Memory B cell (primary cell): ENCODE measurements at regions not wholly inside any gene's neighbourhood (a gene's known extent, or its start where the extent isn't known, plus 50 kb on each side); places are given as distances from the start of the nearest gene placed in this dataset.
"Not testable (repeated sequence)": the region's sequence is repeated elsewhere in the genome, so short reads cannot be mapped to it uniquely, and the experiment has no call there.

Experiments
- ATAC-seq: fragments of 150-1000 bp; cut with Tn5 transposase; 2 replicates; pipeline ENCODE4 v1.10.0; 2021; ENCODE audit warnings: low read depth, mild to moderate bottlenecking, moderate library complexity
- DNase-seq, 2 donors: peaks; one replicate each; pipeline ENCODE4 v3.0.0; 2022; ENCODE audit warnings: low spot score in 2 of 2
- H3K27ac Mint-ChIP-seq: one replicate; pipeline ENCODE4 v1.8.0; 2022; ENCODE audit warnings: mild to moderate bottlenecking, moderate library complexity, mixed read lengths
- H3K27me3 Mint-ChIP-seq: one replicate; pipeline ENCODE4 v1.8.0; 2022; ENCODE audit warnings: mixed read lengths
- H3K36me3 Mint-ChIP-seq: one replicate; pipeline ENCODE4 v1.8.0; 2022; ENCODE audit warnings: mild to moderate bottlenecking, mixed read lengths
- H3K4me1 Mint-ChIP-seq: one replicate; pipeline ENCODE4 v1.8.0; 2022; ENCODE audit warnings: mixed read lengths
- H3K4me3 Mint-ChIP-seq: one replicate; pipeline ENCODE4 v1.8.0; 2022; ENCODE audit warnings: mild to moderate bottlenecking, moderate library complexity, mixed read lengths
- H3K9me3 Mint-ChIP-seq: one replicate; pipeline ENCODE4 v1.8.0; 2022; ENCODE audit warnings: mixed read lengths

DNA sequence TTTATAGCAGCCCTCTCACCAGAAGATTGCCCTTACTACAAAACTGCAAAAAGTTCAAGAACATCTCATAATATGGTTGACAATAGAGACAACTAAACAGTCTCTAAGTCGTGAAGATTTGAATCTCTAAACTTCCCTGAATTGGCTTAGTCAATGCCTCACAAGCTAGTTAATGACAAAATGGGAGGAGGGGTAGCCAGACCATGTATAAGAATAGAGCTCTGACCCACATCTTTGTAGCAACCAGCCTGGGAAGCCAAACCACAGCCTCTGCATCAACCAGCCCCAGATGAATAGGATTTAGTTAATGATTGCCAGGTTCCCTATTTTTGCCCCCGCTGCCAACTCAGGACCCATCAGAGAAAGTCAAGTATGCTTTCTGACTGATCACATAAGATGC is 1265.9 kb upstream of the PCDH10 start:
- not testable (repeated sequence) for H3K9me3 Mint-ChIP-seq, ATAC-seq, DNase-seq, H3K4me1 Mint-ChIP-seq, H3K27ac Mint-ChIP-seq, H3K4me3 Mint-ChIP-seq, H3K27me3 Mint-ChIP-seq, H3K36me3 Mint-ChIP-seq

DNA sequence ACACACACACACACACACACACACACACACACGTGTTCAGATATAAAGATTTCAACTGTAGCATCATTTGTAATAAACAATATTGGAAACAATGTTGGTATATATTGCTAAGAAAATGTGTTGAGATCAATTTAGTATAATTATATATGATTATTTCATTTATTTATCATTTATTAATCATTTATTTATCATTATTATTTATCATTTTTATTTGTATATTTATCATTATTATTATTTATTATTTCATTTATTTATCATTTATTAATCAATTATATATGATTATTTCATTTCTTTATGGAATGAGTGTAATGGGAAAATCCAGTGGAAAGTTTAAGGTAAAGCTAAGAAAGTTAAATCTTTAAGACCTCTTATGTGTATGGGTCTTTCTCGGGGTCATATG is 1223.4 kb upstream of the PCDH10 start:
- ATAC-seq, H3K36me3 Mint-ChIP-seq, H3K4me3 Mint-ChIP-seq, DNase-seq, H3K9me3 Mint-ChIP-seq, H3K27ac Mint-ChIP-seq, H3K4me1 Mint-ChIP-seq, H3K27me3 Mint-ChIP-seq: not testable (repeated sequence)

DNA sequence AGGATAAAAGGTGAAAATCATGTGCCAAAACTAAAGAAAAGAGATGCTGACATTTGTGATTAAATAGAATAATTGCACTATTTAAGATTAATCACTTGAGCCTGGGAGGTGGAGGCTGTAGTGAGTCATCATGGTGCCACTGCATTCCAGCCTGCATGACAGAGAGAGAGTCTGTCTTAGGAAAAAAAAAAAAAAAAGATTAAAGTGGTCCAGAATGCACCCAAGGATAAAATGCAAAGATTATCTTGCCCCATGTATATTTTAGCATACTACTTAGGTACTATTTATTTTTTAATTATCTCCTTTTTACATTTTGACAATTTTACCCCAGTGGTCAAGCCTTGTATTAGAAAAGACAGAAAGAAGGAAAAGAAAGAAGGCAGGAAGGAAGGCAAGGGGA is 1181.4 kb upstream of the PCDH10 start:
- H3K27ac Mint-ChIP-seq, H3K27me3 Mint-ChIP-seq, H3K9me3 Mint-ChIP-seq, H3K4me1 Mint-ChIP-seq, H3K36me3 Mint-ChIP-seq, ATAC-seq, DNase-seq, H3K4me3 Mint-ChIP-seq: not testable (repeated sequence)

DNA sequence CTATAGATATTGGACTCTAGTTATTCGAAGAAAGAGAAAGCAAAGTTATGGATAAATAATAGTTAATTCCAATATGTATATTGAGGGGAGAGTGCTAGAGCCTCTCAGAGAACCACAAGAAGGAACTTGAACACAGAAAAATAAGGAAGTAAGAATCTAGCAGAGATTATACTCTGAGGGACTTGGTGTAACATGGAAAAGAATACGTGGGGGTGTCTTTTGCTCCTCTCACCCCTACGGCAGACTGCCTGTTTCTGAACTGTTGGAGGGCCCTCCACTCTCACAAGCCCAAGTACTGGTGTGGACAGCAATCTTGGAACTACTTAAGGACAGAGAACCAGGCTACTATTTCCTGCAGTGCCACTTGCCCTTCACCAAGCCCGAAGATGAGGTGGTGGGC is 1174.4 kb upstream of the PCDH10 start:
- ATAC-seq (no peak), DNase-seq (no peak)
- Mint-ChIP-seq H3K27ac (no peak overlapping the region), H3K9me3 (peaks cover 5% of the 10 kb centered on the region), H3K27me3 (no peaks in the 10 kb centered on the region), H3K4me3 (peak overlapping the region; percentile 77), H3K4me1 (no peaks in the 10 kb centered on the region), H3K36me3 (peaks cover 3% of the 10 kb centered on the region)

DNA sequence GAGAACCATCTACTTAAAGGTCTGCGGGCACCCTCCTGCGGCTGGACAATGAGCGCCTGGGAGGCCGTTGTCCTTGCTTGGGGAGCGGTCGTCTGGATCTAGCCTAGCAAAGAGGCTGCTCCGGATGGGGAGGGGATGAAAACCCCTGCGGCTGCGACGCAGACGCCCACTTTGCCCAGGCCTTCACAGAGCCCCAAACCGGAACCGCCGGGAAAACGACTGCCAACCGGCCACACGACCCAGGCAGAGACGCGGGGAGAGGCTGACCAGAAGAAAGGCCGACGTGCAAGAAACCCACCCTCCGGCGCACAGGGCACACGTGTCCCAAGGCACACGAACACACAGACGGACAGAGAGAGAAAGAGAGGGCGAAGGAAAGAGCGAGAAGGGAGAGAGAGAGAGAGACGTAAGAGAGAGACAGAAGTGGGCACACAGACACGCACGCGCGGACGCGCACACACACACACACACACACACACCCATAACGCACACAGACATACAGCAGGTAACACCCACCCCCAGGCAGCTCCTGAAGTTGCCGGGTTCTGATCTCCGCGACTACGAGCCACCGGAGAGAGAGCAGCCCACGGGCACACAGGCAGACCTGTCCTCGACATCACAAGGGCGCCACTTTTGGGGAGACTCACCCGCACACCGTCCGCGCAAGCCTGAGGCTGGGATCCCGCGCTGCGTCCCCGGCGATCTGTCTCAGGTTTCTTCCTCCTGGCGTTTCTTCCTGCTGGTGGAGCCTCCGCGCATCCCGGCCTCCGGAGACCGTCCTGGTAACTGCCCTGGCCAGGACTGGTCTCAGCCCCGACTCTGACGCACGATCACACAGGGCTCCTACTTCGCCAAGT is 1173.6 kb upstream of the PCDH10 start:
- peak overlapping the region; percentile 77 for H3K4me3 Mint-ChIP-seq
- peak overlapping the region; percentile 20 for H3K27ac Mint-ChIP-seq

DNA sequence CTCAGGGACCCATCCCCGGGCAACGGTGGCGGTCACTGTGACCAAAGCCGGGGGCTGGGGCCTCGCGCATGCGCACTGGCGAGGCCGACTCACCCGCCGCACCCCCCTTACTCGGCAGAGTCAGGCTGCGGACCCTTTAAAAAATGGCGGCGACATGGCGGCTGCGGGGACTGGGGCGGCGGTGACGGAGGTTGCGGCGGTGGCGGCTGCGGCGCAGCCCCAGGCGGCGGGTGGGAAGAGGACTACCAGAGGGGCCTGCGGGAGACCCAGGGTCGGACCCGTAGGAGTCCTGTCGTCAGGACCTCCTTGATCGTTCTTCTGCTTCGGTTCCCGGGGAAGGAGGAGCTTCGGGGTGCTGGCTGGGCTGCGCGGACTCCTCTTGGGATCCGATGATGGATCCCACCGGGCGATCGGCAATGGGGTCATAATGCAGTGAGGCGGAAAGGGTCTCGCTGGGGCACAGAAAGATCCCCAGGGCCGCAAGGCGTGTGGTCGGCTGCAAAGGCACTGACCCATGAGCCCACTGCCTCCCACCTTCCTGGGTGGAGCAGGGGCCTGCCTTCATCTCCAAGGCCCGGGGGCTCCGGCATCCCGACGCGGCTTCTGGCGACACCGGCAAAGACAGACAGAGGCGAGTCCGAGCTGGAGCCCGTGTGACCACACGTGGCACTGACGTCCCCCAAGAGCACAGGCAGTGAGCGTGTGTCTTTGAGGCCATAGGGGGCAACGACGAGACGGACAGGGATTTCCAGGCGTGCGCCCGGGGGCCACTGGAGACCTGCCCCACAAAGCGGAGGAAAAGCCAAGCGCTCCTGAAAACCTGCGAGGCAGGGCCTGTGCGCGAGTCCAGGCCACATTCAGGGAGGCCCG is 1172.7 kb upstream of the PCDH10 start:
- DNase-seq, ATAC-seq, H3K27me3 Mint-ChIP-seq, H3K9me3 Mint-ChIP-seq, H3K4me1 Mint-ChIP-seq, H3K36me3 Mint-ChIP-seq: not testable (repeated sequence)
- H3K4me3 Mint-ChIP-seq, result peak overlapping the region; percentile 71
- H3K27ac Mint-ChIP-seq, result peak overlapping the region; percentile 20

More for the DNA sequence above, 1173.6 kb upstream of the PCDH10 start:
- not testable (repeated sequence) for H3K36me3 Mint-ChIP-seq, DNase-seq, ATAC-seq, H3K4me1 Mint-ChIP-seq, H3K9me3 Mint-ChIP-seq, H3K27me3 Mint-ChIP-seq

DNA sequence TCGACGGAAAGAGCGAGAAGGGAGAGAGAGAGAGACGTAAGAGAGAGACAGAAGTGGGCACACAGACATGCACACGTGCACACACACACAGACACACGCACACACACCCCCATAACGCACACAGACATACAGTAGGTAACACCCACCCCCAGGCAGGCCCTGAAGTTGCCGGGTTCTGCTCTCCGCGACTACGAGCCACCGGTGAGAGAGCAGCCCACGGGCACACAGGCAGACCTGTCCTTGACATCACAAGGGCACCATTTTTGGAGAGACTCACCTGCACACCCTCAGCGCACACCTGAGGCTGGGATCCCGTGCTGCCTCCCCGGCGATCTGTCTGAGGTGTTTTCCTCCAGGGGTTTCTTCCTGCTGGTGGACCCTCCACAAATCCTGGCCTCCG is 1171.0 kb upstream of the PCDH10 start:
- Mint-ChIP-seq H3K27ac (no peak overlapping the region), H3K36me3 (peaks cover 3% of the 10 kb centered on the region), H3K4me3 (no peak overlapping the region), H3K27me3 (no peaks in the 10 kb centered on the region), H3K4me1 (no peaks in the 10 kb centered on the region), H3K9me3 (peaks cover 8% of the 10 kb centered on the region)
- DNase-seq, result no peak
- no peak for ATAC-seq

DNA sequence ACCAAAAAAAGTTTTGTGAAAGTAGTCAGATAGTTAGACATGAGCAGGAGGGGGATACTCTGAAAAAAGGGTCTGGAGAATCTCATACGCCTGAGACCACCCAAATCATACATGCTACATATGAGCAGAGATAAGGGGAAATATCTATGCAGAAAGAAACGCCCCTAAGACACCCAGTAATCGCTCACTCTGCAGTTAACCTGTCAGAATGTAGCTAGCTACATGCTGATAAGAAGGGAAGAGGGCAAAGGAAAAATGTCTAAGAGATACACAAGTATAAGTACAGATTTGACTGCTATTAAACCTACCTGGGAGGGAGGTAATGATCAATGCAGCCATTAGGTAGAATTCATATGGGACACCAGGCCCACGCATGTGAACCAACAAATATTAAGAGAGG is 1159.5 kb upstream of the PCDH10 start:
- H3K36me3 Mint-ChIP-seq, result no peaks in the 10 kb centered on the region
- no peak for ATAC-seq
- DNase-seq, result no peak
- H3K27ac Mint-ChIP-seq, result no peak overlapping the region
- H3K4me1 Mint-ChIP-seq, result no peaks in the 10 kb centered on the region
- no peak overlapping the region for H3K4me3 Mint-ChIP-seq
- H3K9me3 Mint-ChIP-seq, result peaks cover 6% of the 10 kb centered on the region
- no peaks in the 10 kb centered on the region for H3K27me3 Mint-ChIP-seq

DNA sequence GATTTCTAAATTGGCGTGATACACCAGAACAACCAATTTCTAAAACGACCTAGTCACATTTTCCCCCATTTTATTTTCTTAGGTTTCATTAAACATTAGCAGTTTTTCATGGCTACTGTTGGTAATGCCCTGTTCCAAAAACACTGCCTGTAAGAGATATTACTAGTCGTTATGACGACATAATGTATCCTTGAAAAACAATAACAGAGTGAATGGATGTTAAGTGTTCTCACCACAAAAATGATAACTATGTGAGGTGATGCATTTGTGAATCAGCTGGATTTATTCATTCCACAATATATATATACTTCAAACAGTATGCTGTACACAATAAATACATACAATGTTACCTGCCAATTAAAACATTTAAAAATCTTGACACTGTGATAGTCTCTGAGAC is 1147.6 kb upstream of the PCDH10 start:
- no peaks in the 10 kb centered on the region for H3K4me1 Mint-ChIP-seq
- H3K27ac Mint-ChIP-seq, result no peak overlapping the region
- no peak overlapping the region for H3K4me3 Mint-ChIP-seq
- no peaks in the 10 kb centered on the region for H3K27me3 Mint-ChIP-seq
- no peaks in the 10 kb centered on the region for H3K36me3 Mint-ChIP-seq
- ATAC-seq (no peak), DNase-seq (no peak)
- H3K9me3 Mint-ChIP-seq, result peaks cover 2% of the 10 kb centered on the region

DNA sequence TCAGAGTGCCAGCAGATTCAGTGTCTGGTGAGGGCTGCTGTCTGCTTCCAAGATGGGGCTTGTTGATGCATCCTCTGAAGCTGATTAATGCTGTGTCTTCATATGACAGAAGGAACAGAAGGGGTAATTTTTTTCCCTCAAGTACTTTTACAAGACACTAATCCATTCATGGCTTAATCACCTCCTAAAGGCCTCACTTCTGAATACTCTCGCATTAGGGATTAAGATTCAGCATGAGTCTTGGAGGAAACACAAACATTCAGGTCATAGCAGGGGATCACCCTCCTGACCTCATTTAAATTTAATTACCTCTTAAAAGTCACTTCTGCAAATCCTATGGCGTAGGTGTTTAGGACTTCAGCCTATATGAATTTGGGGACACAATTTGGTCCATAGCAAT is 1145.5 kb upstream of the PCDH10 start:
- H3K4me1 Mint-ChIP-seq, result no peaks in the 10 kb centered on the region
- H3K9me3 Mint-ChIP-seq, result peaks cover 2% of the 10 kb centered on the region
- H3K27ac Mint-ChIP-seq, result no peak overlapping the region
- no peaks in the 10 kb centered on the region for H3K36me3 Mint-ChIP-seq
- no peak overlapping the region for H3K4me3 Mint-ChIP-seq
- DNase-seq (no peak), ATAC-seq (no peak)
- H3K27me3 Mint-ChIP-seq, result no peaks in the 10 kb centered on the region

DNA sequence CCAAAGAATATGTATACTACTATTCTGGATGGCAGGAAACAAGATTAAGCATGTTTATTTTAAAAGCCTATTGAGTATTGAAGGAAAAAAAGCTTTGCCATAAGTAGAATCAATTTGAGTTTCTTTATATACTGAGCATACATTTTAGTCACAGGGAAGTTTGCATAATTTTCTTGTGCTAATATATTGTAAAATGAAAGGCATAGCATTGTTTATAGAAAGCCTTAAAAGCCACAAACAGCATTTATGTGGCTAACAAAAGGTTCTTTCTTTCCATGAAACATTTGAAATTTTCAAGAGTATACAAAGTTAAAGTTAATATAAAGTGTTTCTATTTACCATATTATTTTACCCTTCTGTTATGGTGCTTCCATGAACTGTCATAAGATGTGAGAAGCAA is 1133.8 kb upstream of the PCDH10 start:
- no peak overlapping the region for H3K27ac Mint-ChIP-seq
- H3K36me3 Mint-ChIP-seq, result no peaks in the 10 kb centered on the region
- no peaks in the 10 kb centered on the region for H3K4me1 Mint-ChIP-seq
- H3K27me3 Mint-ChIP-seq, result no peaks in the 10 kb centered on the region
- no peak for DNase-seq
- H3K4me3 Mint-ChIP-seq, result no peak overlapping the region
- H3K9me3 Mint-ChIP-seq, result peaks cover 5% of the 10 kb centered on the region
- ATAC-seq, result no peak

DNA sequence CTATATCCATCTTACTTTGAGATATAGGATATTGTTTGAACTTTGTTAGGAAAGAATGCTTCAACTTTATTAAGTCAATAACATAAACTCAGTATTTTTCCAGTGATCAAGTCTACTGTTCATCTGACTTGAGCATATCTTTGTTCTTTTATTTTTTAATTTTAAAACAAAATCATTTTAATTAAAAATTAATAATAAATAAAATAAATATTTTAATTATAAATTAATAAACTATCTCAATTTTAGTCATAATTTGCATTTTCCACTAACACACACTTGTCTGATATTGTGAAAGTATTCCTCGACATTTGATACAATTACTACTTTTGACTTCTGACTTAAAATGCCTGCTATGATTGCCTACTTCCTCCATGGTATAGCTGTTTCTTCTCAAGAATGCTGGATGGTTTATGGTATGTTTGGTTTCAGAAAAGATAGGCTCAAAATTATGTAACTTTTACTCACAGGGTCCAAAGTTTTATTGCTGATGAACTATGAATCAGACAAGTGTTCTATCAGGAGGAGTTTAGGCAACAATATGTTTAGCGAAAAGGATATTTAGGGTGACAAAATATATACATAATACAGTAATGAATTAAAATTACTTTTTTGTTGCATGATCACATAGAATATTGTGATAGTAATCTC is 1132.3 kb upstream of the PCDH10 start:
- Mint-ChIP-seq H3K36me3 (no peaks in the 10 kb centered on the region), H3K27ac (no peak overlapping the region), H3K9me3 (peaks cover 5% of the 10 kb centered on the region), H3K4me3 (no peak overlapping the region), H3K27me3 (no peaks in the 10 kb centered on the region), H3K4me1 (no peaks in the 10 kb centered on the region)
- ATAC-seq (no peak), DNase-seq (no peak)

DNA sequence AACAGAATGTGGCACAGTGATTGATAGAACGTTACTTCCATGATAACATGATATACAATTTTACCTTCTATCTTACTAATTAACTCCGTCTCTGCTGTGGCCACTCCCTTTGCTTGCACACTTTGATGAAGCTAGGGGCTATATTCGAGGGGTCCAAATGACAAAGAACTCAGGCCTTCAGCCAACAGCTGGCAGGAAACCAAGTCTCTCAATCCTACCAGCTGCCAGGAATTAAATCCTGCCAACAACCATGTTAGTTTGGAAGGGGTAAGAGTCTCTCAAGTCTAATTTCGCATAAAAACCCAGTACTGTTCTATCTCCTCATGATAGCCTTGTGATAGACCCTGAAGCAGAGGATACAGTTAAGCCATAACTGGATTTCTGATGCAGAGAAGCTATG is 1122.9 kb upstream of the PCDH10 start:
- no peaks in the 10 kb centered on the region for H3K36me3 Mint-ChIP-seq
- no peaks in the 10 kb centered on the region for H3K4me1 Mint-ChIP-seq
- ATAC-seq (no peak), DNase-seq (no peak)
- H3K27me3 Mint-ChIP-seq, result no peaks in the 10 kb centered on the region
- H3K9me3 Mint-ChIP-seq, result peaks cover 1% of the 10 kb centered on the region
- H3K4me3 Mint-ChIP-seq, result no peak overlapping the region
- H3K27ac Mint-ChIP-seq, result no peak overlapping the region

DNA sequence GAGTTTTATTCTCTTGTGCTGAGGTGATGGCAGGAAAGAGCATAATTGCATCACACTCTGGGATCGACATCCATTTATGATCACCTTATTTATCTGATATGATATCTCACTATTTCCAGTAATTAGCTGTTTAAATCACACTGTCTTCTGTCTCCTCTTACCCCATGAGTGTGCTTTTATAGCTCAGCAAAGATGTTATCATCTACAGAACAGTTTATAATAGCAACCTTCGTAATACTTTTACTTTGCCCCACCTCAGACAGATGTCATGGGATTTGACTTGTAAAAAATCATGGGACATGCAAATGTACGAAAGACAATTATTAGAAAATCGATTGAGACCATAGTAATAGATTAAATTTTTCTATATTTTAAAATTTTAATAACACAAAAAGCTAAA is 1122.3 kb upstream of the PCDH10 start:
- ATAC-seq, result no peak
- Mint-ChIP-seq H3K4me1 (no peaks in the 10 kb centered on the region), H3K9me3 (peaks cover 1% of the 10 kb centered on the region), H3K4me3 (no peak overlapping the region), H3K36me3 (no peaks in the 10 kb centered on the region), H3K27me3 (no peaks in the 10 kb centered on the region), H3K27ac (no peak overlapping the region)
- DNase-seq, result no peak
